KMS-11 (cell line): ENCODE measurements at regions not wholly inside any gene's neighbourhood (a gene's known extent, or its start where the extent isn't known, plus 50 kb on each side); places are given as distances from the start of the nearest gene placed in this dataset.

ENCODE experiments used
- H2AFZ ChIP-seq: fragments of 200-600 bp; sonication (generic); 2 replicates; pipeline ENCODE4 v1.6.1; 2016; ENCODE audit warnings: antibody characterized with exemption, mixed run types, low read depth
- H3K27ac ChIP-seq: fragments of 200-600 bp; sonication (generic); 2 replicates; pipeline ENCODE4 v1.6.1; 2016; ENCODE audit warnings: mild to moderate bottlenecking, mixed run types
- H3K27me3 ChIP-seq: fragments of 200-600 bp; sonication (generic); 2 replicates; pipeline ENCODE4 v1.6.1; 2017; ENCODE audit warnings: mild to moderate bottlenecking, low read depth, mixed run types, moderate library complexity; ENCODE audit not compliant: insufficient read depth
- H3K36me3 ChIP-seq: fragments of 200-600 bp; sonication (generic); 2 replicates; pipeline ENCODE4 v1.6.1; 2017; ENCODE audit warnings: mild to moderate bottlenecking, mixed run types; ENCODE audit not compliant: insufficient read depth
- H3K4me1 ChIP-seq: fragments of 200-600 bp; sonication (generic); 2 replicates; pipeline ENCODE4 v1.6.1; 2016; ENCODE audit warnings: mild to moderate bottlenecking, low read depth, mixed run types; ENCODE audit not compliant: poor library complexity, severe bottlenecking
- H3K4me2 ChIP-seq: fragments of 200-600 bp; sonication (generic); 2 replicates; pipeline ENCODE4 v1.7.0; 2016; ENCODE audit warnings: mild to moderate bottlenecking, mixed run types
- H3K4me3 ChIP-seq: fragments of 200-600 bp; sonication (generic); IDR thresholded peaks from 2 replicates; pipeline ENCODE4 v1.6.1; 2017; ENCODE audit warnings: low read depth, low read length, mixed read lengths; ENCODE audit not compliant: insufficient read depth
- H3K79me2 ChIP-seq: fragments of 200-600 bp; sonication (generic); 2 replicates; pipeline ENCODE4 v1.6.1; 2016; ENCODE audit warnings: low read depth, mixed run types; ENCODE audit not compliant: insufficient read depth
- H3K9ac ChIP-seq: fragments of 200-600 bp; sonication (generic); 2 replicates; pipeline ENCODE4 v1.6.1; 2016; ENCODE audit warnings: mild to moderate bottlenecking, mixed run types
- H4K20me1 ChIP-seq: fragments of 200-600 bp; sonication (generic); 2 replicates; pipeline ENCODE4 v1.6.1; 2016; ENCODE audit warnings: mild to moderate bottlenecking, mixed run types; ENCODE audit not compliant: insufficient read depth
- TF ChIP-seq, protein P1 (sequence below): fragments of 200-600 bp; sonication (generic); conservative IDR thresholded peaks from 2 replicates; pipeline ENCODE4 v1.6.1; 2017; ENCODE audit warnings: low read depth, mild to moderate bottlenecking, antibody characterized with exemption, low read length, moderate library complexity, mixed read lengths

DNA sequence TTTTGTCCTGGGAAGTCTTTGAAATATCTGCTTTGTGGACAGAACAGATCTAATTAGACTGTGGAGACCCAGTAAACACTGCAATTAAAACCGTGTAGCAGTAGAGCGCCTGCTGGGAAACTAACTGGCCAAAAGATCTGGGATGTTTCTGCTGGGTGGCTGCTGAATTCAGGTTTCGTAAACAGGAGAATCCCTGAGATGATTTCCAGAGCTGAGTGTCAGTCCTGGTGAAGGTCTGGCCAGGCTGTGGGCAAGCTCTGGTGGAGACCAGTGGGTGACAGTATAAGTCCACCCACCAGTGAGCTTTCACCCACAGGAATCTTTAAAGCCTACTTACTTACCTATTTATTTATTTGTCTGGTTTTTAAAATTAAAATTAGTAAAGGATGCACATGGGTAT is 257.2 kb downstream of the IRF8 start:
- Histone ChIP-seq H3K9ac (no peak overlapping the region), H3K4me3 (no peak overlapping the region), H2AFZ (no peak overlapping the region), H4K20me1 (no peaks in the 10 kb centered on the region), H3K4me2 (no peak overlapping the region), H3K27ac (no peak overlapping the region), H3K4me1 (no peaks in the 10 kb centered on the region), H3K27me3 (peaks cover 5% of the 10 kb centered on the region; the same call in 1 of the 2 replicates), H3K79me2 (no peaks in the 10 kb centered on the region), H3K36me3 (no peaks in the 10 kb centered on the region)
- TF ChIP-seq, protein P1, sequence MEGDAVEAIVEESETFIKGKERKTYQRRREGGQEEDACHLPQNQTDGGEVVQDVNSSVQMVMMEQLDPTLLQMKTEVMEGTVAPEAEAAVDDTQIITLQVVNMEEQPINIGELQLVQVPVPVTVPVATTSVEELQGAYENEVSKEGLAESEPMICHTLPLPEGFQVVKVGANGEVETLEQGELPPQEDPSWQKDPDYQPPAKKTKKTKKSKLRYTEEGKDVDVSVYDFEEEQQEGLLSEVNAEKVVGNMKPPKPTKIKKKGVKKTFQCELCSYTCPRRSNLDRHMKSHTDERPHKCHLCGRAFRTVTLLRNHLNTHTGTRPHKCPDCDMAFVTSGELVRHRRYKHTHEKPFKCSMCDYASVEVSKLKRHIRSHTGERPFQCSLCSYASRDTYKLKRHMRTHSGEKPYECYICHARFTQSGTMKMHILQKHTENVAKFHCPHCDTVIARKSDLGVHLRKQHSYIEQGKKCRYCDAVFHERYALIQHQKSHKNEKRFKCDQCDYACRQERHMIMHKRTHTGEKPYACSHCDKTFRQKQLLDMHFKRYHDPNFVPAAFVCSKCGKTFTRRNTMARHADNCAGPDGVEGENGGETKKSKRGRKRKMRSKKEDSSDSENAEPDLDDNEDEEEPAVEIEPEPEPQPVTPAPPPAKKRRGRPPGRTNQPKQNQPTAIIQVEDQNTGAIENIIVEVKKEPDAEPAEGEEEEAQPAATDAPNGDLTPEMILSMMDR, result no peak

DNA sequence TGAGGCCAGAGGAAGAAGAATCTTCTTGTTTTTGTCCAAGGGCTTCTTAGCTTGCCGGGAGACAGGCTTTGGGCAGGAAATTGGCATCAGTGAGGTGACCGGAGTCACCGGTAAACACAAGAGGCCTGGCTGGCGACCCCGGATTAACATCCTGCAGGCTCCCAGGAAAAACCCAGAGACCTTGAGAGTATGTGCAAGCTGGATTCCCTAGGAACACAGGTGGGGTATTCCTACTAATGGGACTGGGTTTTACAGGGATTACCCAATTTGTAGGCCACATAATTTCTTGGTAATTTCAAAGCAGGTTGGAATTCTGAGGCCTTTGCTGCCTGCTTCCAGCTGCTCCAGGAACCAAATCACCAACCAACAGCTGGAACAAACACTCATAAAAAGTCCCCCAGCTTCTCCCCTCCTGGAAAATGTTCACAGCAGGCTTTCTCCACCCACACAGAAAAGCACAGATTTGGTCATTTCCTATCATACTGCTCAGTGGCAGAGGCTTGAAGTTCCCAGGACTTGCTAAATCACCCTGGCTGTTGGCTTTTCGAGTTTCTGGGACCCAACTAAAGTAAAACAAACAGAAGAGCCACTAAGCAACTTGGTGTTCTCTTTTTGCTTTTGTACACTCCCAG is 258.8 kb downstream of the IRF8 start:
- no peak overlapping the region for H3K27ac ChIP-seq

DNA sequence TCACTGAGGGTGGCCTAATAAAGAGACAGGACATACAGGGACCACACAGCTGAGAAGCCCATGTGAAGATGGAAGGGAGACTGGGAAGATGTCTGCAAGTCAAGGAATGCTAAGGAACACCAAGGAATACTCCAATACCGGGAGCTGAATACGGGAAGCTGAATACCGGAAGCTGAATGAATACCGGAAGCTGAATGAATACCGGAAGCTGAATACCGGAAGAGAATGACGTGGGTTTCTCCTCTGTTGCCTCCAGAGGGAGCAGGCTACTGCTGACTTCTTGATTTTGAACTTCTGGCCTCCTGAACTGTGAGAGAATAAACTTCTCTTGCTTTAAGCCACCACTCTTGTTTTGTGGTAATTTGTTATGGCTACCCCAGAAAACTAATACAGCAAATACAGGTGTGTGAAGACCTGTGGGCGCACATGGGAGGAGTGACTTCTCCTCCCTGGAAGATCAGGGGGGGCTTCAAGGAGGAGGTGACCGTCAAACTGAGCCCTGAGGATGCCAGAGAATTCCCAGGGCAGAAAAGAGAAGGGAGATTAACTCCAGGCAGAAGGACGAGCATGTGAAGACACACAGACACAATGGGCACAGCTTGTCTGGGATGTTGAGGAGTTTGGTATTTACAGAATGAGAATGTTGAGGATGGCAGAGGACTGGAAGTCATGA is 259.9 kb downstream of the IRF8 start:
- TF ChIP-seq, protein P1, result no peak
- H3K27ac ChIP-seq, result no peak overlapping the region

More for the DNA sequence above, 258.8 kb downstream of the IRF8 start:
- Histone ChIP-seq H2AFZ (no peak overlapping the region), H3K79me2 (no peaks in the 10 kb centered on the region), H3K4me1 (no peaks in the 10 kb centered on the region), H4K20me1 (no peaks in the 10 kb centered on the region), H3K36me3 (no peaks in the 10 kb centered on the region), H3K27me3 (no peaks in the 10 kb centered on the region; the same call in 1 of the 2 replicates), H3K9ac (no peak overlapping the region), H3K4me2 (no peak overlapping the region), H3K4me3 (no peak overlapping the region)
- TF ChIP-seq, protein P1, result no peak

DNA sequence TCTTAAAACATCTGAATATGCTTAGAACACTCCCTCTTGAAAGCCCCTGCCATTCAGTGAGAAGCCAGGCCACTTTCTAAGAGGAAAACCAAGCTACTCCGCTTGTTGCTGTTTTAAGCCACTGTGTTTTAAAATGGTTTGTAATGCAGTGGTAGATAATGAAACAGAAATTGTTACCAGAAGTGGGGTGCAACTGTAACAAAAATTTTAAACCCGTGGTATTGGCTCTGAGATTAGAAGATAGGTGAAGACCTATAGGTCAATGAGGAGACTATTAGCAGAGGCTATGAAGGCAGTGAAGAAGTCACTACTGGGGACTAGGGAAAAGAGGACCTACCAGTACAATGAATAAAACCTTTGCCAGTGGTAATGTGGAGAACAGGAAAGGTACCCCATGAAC is 266.5 kb downstream of the IRF8 start:
- Histone ChIP-seq H2AFZ (no peak overlapping the region), H3K36me3 (no peaks in the 10 kb centered on the region), H3K9ac (no peak overlapping the region), H3K4me1 (no peaks in the 10 kb centered on the region), H3K4me2 (no peak overlapping the region), H4K20me1 (no peaks in the 10 kb centered on the region), H3K79me2 (no peaks in the 10 kb centered on the region), H3K27ac (no peak overlapping the region), H3K4me3 (no peak overlapping the region), H3K27me3 (no peaks in the 10 kb centered on the region; the same call in 1 of the 2 replicates)
- TF ChIP-seq, protein P1, result no peak

More for the DNA sequence above, 259.9 kb downstream of the IRF8 start:
- no peaks in the 10 kb centered on the region for H3K4me1 ChIP-seq
- H2AFZ ChIP-seq, result peak overlapping the region; percentile 18; the same call in 1 of the 2 replicates
- no peak overlapping the region for H3K4me2 ChIP-seq
- no peaks in the 10 kb centered on the region for H3K79me2 ChIP-seq
- H3K36me3 ChIP-seq, result no peaks in the 10 kb centered on the region
- no peak overlapping the region for H3K4me3 ChIP-seq
- no peaks in the 10 kb centered on the region for H4K20me1 ChIP-seq
- H3K27me3 ChIP-seq, result no peaks in the 10 kb centered on the region; the same call in 1 of the 2 replicates
- no peak overlapping the region for H3K9ac ChIP-seq
